DOHH2 (cell line): ENCODE measurements at regions not wholly inside any gene's neighbourhood (a gene's known extent, or its start where the extent isn't known, plus 50 kb on each side); places are given as distances from the start of the nearest gene placed in this dataset.
"Not testable (repeated sequence)": the region's sequence is repeated elsewhere in the genome, so short reads cannot be mapped to it uniquely, and the experiment has no call there.

Source experiments
- H3F3A ChIP-seq: fragments of 200-600 bp; sonication (generic), shearing (Covaris generic); 2 replicates; pipeline ENCODE4 v1.6.0; 2016; ENCODE audit warnings: antibody characterized with exemption, mild to moderate bottlenecking; ENCODE audit not compliant: control insufficient read depth, insufficient read depth
- H3K27ac ChIP-seq: fragments of 200-600 bp; sonication (generic); 2 replicates; pipeline ENCODE4 v1.5.1; 2014; ENCODE audit warnings: low read depth, mild to moderate bottlenecking, low read length, moderate library complexity
- H3K27me3 ChIP-seq: fragments of 200-600 bp; sonication (generic); 2 replicates; pipeline ENCODE4 v1.6.1; 2014; ENCODE audit warnings: mild to moderate bottlenecking, low read length, mixed read lengths; ENCODE audit not compliant: control insufficient read depth
- H3K36me3 ChIP-seq: fragments of 200-600 bp; sonication (generic); 2 replicates; pipeline ENCODE4 v1.6.1; 2014; ENCODE audit warnings: mild to moderate bottlenecking, low read length, moderate library complexity, mixed read lengths; ENCODE audit not compliant: control insufficient read depth
- H3K4me1 ChIP-seq: fragments of 200-600 bp; sonication (generic); 2 replicates; pipeline ENCODE4 v1.6.1; 2014; ENCODE audit warnings: mild to moderate bottlenecking, low read length, mixed read lengths; ENCODE audit not compliant: control insufficient read depth
- H3K4me2 ChIP-seq: fragments of 200-600 bp; sonication (generic); 2 replicates; pipeline ENCODE4 v1.6.0; 2014; ENCODE audit warnings: mild to moderate bottlenecking, low read length, moderate library complexity
- H3K4me3 ChIP-seq: fragments of 200-600 bp; sonication (generic); 2 replicates; pipeline ENCODE4 v1.5.1; 2014; ENCODE audit warnings: mild to moderate bottlenecking, low read length, mixed read lengths
- H3K79me2 ChIP-seq: fragments of 200-600 bp; sonication (generic); 2 replicates; pipeline ENCODE4 v1.6.1; 2014; ENCODE audit warnings: mild to moderate bottlenecking, low read length, mixed read lengths; ENCODE audit not compliant: control insufficient read depth
- H3K9me2 ChIP-seq: fragments of 200-600 bp; sonication (generic); replicated peaks from 2 replicates; pipeline ENCODE4 v1.6.1; 2014; ENCODE audit warnings: mild to moderate bottlenecking, low read length, mixed read lengths; ENCODE audit not compliant: control insufficient read depth
- H3K9me3 ChIP-seq: fragments of 200-600 bp; sonication (generic); 2 replicates; pipeline ENCODE4 v1.6.1; 2014; ENCODE audit warnings: antibody characterized with exemption, low read length, mixed read lengths; ENCODE audit not compliant: control insufficient read depth, insufficient read depth
- H4K20me1 ChIP-seq: fragments of 200-600 bp; sonication (generic); 2 replicates; pipeline ENCODE4 v1.6.0; 2014; ENCODE audit warnings: low read depth, mild to moderate bottlenecking, antibody characterized with exemption, low read length, moderate library complexity; ENCODE audit not compliant: control insufficient read depth, insufficient read depth
- EZH2phosphoT487 ChIP-seq: fragments of 200-600 bp; sonication (generic); IDR thresholded peaks from 2 replicates; pipeline ENCODE4 v1.6.1; 2017; ENCODE audit warnings: borderline replicate concordance, mild to moderate bottlenecking, antibody characterized with exemption, low read length, moderate library complexity, mixed read lengths
- TF ChIP-seq, protein P1 (sequence below): fragments of 200-600 bp; sonication (generic); IDR thresholded peaks from one replicate; pipeline ENCODE4 v1.5.1; 2014; ENCODE audit warnings: antibody characterized with exemption, mild to moderate bottlenecking, low read depth, low read length; ENCODE audit not compliant: poor library complexity, severe bottlenecking

DNA sequence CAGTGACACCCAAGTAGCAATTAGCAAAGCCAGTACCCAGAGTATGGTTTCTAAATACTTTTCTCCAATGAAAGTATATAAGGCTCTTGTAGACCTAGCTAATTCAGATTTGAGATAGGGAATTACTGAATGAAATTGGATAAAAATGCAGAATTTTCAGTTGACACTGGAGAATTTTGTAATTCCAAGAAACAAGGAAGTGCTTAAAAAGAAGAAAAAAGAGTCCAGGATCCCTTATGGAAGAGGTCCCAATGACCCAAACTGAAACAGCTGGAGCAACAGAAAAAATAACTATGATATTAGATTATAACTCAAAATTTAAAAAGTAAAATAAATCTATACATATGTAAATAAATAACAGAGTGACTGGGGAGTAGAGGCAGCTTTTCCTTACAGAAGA, 335.2 kb downstream of the C3orf38 start:
- no peaks in the 10 kb centered on the region for H3F3A ChIP-seq
- H3K79me2 ChIP-seq, result no peaks in the 10 kb centered on the region
- H3K9me3 ChIP-seq, result no peaks in the 10 kb centered on the region
- no peaks in the 10 kb centered on the region for H3K36me3 ChIP-seq
- H3K4me1 ChIP-seq, result no peaks in the 10 kb centered on the region
- H4K20me1 ChIP-seq, result no peaks in the 10 kb centered on the region
- no peaks in the 10 kb centered on the region for H3K27me3 ChIP-seq
- no peaks in the 10 kb centered on the region for H3K9me2 ChIP-seq
- no peak overlapping the region for H3K4me2 ChIP-seq
- TF ChIP-seq EZH2phosphoT487, result no peak
- TF ChIP-seq, protein P1, sequence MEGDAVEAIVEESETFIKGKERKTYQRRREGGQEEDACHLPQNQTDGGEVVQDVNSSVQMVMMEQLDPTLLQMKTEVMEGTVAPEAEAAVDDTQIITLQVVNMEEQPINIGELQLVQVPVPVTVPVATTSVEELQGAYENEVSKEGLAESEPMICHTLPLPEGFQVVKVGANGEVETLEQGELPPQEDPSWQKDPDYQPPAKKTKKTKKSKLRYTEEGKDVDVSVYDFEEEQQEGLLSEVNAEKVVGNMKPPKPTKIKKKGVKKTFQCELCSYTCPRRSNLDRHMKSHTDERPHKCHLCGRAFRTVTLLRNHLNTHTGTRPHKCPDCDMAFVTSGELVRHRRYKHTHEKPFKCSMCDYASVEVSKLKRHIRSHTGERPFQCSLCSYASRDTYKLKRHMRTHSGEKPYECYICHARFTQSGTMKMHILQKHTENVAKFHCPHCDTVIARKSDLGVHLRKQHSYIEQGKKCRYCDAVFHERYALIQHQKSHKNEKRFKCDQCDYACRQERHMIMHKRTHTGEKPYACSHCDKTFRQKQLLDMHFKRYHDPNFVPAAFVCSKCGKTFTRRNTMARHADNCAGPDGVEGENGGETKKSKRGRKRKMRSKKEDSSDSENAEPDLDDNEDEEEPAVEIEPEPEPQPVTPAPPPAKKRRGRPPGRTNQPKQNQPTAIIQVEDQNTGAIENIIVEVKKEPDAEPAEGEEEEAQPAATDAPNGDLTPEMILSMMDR, result no peak
- no peak overlapping the region for H3K27ac ChIP-seq
- no peak overlapping the region for H3K4me3 ChIP-seq

DNA sequence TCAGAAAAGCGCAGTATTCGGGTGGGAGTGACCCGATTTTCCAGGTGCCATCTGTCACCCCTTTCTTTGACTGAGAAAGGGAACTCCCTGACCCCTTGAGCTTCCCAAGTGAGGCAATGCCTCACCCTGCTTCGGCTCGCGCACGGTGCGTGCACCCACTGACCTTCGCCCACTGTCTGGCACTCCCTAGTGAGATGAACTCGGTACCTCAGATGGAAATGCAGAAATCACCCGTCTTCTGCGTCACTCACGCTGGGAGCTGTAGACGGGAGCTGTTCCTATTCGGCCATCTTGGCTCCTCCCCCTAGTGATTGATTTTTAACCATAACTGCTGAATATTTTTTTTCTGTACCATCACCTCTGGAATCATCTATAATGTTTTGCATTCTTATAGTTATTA, 359.1 kb downstream of the C3orf38 start:
- H3K4me3 ChIP-seq, H4K20me1 ChIP-seq, H3K4me2 ChIP-seq, H3K4me1 ChIP-seq, H3K36me3 ChIP-seq, H3K79me2 ChIP-seq, H3K9me2 ChIP-seq, H3K27ac ChIP-seq, H3F3A ChIP-seq, H3K27me3 ChIP-seq, H3K9me3 ChIP-seq: not testable (repeated sequence)

DNA sequence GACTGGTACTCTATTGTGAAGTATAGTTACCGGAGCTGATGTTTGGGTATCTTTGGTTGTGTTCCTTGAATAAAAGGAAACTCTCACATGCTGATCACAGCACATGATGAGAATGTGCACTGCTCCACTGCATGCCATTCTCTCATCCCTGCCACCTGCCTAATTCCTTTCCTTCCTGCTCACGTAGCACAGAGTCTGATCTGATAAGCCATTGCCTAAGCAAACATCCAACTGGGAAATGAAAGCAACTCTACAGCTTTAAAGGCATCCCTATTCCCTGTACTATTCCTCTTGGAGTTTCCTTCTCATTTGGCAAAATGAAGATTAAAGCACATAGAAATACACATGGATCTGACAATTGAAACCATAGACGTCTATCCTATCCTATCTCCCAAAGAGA, 359.8 kb downstream of the C3orf38 start:
- H3K9me3 ChIP-seq, result no peaks in the 10 kb centered on the region

DNA sequence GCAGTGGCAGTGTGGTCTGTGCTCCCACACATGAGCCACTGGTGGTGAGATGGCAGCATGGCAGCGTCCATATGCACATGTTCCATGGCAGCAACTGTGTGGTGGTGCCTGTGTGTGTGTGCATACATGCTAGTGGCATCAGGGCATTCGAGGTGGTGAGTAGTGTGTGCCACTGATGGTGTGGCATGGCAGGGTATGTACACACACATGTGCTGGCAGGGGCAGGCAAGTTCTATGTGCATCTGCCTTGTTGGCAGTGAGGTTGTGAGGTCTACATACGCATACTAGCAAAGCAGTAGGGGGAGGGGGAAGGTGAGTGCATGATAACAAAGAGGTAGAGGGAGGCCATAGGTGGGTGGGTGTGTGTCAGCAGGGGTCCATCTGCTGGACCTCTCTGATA, 378.7 kb downstream of the C3orf38 start:
- no peak overlapping the region for H3K27ac ChIP-seq
- no peaks in the 10 kb centered on the region for H3F3A ChIP-seq
- no peaks in the 10 kb centered on the region for H3K79me2 ChIP-seq
- H3K4me2 ChIP-seq, result no peak overlapping the region
- no peaks in the 10 kb centered on the region for H3K36me3 ChIP-seq
- H3K9me3 ChIP-seq, result peaks cover 3% of the 10 kb centered on the region; the same call in 1 of the 2 replicates
- H3K4me1 ChIP-seq, result no peaks in the 10 kb centered on the region
- TF ChIP-seq, protein P1, result no peak
- TF ChIP-seq EZH2phosphoT487, result no peak
- no peaks in the 10 kb centered on the region for H4K20me1 ChIP-seq
- H3K27me3 ChIP-seq, result no peaks in the 10 kb centered on the region
- no peaks in the 10 kb centered on the region; the same call in 1 of the 2 replicates for H3K9me2 ChIP-seq
- H3K4me3 ChIP-seq, result no peak overlapping the region

More for the DNA sequence above, 359.8 kb downstream of the C3orf38 start:
- no peak overlapping the region for H3K4me3 ChIP-seq
- no peak for TF ChIP-seq EZH2phosphoT487
- TF ChIP-seq, protein P1, result no peak
- no peaks in the 10 kb centered on the region for H3K9me2 ChIP-seq
- no peaks in the 10 kb centered on the region for H3K79me2 ChIP-seq
- no peaks in the 10 kb centered on the region for H4K20me1 ChIP-seq
- H3K27ac ChIP-seq, result no peak overlapping the region
- no peaks in the 10 kb centered on the region for H3K27me3 ChIP-seq
- no peaks in the 10 kb centered on the region for H3K4me1 ChIP-seq
- H3K36me3 ChIP-seq, result no peaks in the 10 kb centered on the region
- no peaks in the 10 kb centered on the region for H3F3A ChIP-seq
- no peak overlapping the region for H3K4me2 ChIP-seq
